ENCODE measurements at regions not wholly inside any gene's neighbourhood (a gene's known extent, or its start where the extent isn't known, plus 50 kb on each side); places are given as distances from the start of the nearest gene placed in this dataset.

- H3K27ac ChIP-seq: no peak overlapping the region
- no peaks in the 10 kb centered on the region for H3K27me3 ChIP-seq
- TF ChIP-seq CTCF (IDR thresholded peaks at IDR 0.05): no peak
- no peaks in the 10 kb centered on the region for H3K4me1 ChIP-seq
- no peak overlapping the region for H3K4me3 ChIP-seq
- no peak for DNase-seq
- no peaks in the 10 kb centered on the region for H3K9me3 ChIP-seq
- no peak overlapping the region for H3K9ac ChIP-seq (ENCODE audit: low read depth in 2 of 2, low read length in 2 of 2)
- no peaks in the 10 kb centered on the region for H3K36me3 ChIP-seq
- intact Hi-C loops (cut with DNase I): no loop called here
These were observed 444.7 kb upstream of the NFIA start for GRCh38 chr1:60637651-60638050.

GRCh38 chr1:60636946-60637345, 445.4 kb upstream of the NFIA start:
- Histone ChIP-seq H3K4me1 (no peaks in the 10 kb centered on the region), H3K9ac (ENCODE audit: low read depth in 2 of 2, low read length in 2 of 2) (no peak overlapping the region), H3K36me3 (no peaks in the 10 kb centered on the region), H3K9me3 (no peaks in the 10 kb centered on the region), H3K27me3 (no peaks in the 10 kb centered on the region), H3K4me3 (no peak overlapping the region), H3K27ac (no peak overlapping the region)
- intact Hi-C loops (cut with DNase I): no loop called here
- TF ChIP-seq CTCF (IDR thresholded peaks at IDR 0.05): no peak
- no peak for DNase-seq

GRCh38 chr1:60634106-60634505, 448.3 kb upstream of the NFIA start:
- Histone ChIP-seq H3K9me3 (no peaks in the 10 kb centered on the region), H3K27ac (no peak overlapping the region), H3K27me3 (no peaks in the 10 kb centered on the region), H3K9ac (ENCODE audit: low read depth in 2 of 2, low read length in 2 of 2) (no peak overlapping the region), H3K4me3 (no peak overlapping the region), H3K4me1 (no peaks in the 10 kb centered on the region), H3K36me3 (no peaks in the 10 kb centered on the region)
- no peak for TF ChIP-seq CTCF (IDR thresholded peaks at IDR 0.05)
- no peak for DNase-seq
- intact Hi-C loops (cut with DNase I): no loop called here

GRCh38 chr1:60622486-60622885, 459.9 kb upstream of the NFIA start:
- intact Hi-C loops (cut with DNase I): no loop called here
- Histone ChIP-seq H3K9ac (ENCODE audit: low read depth in 2 of 2, low read length in 2 of 2) (no peak overlapping the region), H3K4me1 (no peaks in the 10 kb centered on the region), H3K4me3 (no peak overlapping the region), H3K36me3 (no peaks in the 10 kb centered on the region), H3K27me3 (no peaks in the 10 kb centered on the region), H3K27ac (no peak overlapping the region), H3K9me3 (no peaks in the 10 kb centered on the region)
- no peak for TF ChIP-seq CTCF (IDR thresholded peaks at IDR 0.05)
- no peak for DNase-seq

GRCh38 chr1:60621368-60621851, 461.0 kb upstream of the NFIA start:
- no peak overlapping the region for H3K27ac ChIP-seq
- no peak overlapping the region for H3K9ac ChIP-seq (ENCODE audit: low read depth in 2 of 2, low read length in 2 of 2)
- DNase-seq: no peak
- intact Hi-C loops (cut with DNase I): no loop called here
- H3K36me3 ChIP-seq: no peaks in the 10 kb centered on the region
- H3K4me3 ChIP-seq: no peak overlapping the region
- H3K4me1 ChIP-seq: no peaks in the 10 kb centered on the region
- H3K27me3 ChIP-seq: no peaks in the 10 kb centered on the region
- H3K9me3 ChIP-seq: no peaks in the 10 kb centered on the region
- TF ChIP-seq CTCF (IDR thresholded peaks at IDR 0.05): no peak

- Histone ChIP-seq H3K4me1 (no peaks in the 10 kb centered on the region), H3K9me3 (no peaks in the 10 kb centered on the region), H3K4me3 (no peak overlapping the region), H3K9ac (ENCODE audit: low read depth in 2 of 2, low read length in 2 of 2) (no peak overlapping the region), H3K27ac (no peak overlapping the region), H3K36me3 (no peaks in the 10 kb centered on the region), H3K27me3 (no peaks in the 10 kb centered on the region)
- DNase-seq: no peak
- intact Hi-C loops (cut with DNase I): no loop called here
- no peak for TF ChIP-seq CTCF (IDR thresholded peaks at IDR 0.05)
These were observed 462.3 kb upstream of the NFIA start for GRCh38 chr1:60620087-60620486.
